ENCODE measurements at regions not wholly inside any gene's neighbourhood (a gene's known extent, or its start where the extent isn't known, plus 50 kb on each side); places are given as distances from the start of the nearest gene placed in this dataset.

- in situ Hi-C loops (cut with MboI; ENCODE audit: low sequenced_read_pairs) = loop anchor here (10.0 kb wide), 1 partner anchor 146 kb away; the partner anchor contains the start of gene ID2
Measured at GRCh38 chr2:8538931-8539621, 142.8 kb upstream of the ID2 start.

- in situ Hi-C loops (cut with MboI; ENCODE audit: low sequenced_read_pairs) = loop anchor here (10.0 kb wide), 1 partner anchor 145 kb away; the partner anchor contains the start of gene ID2
Measured at GRCh38 chr2:8539743-8540551, 141.9 kb upstream of the ID2 start.

DNA sequence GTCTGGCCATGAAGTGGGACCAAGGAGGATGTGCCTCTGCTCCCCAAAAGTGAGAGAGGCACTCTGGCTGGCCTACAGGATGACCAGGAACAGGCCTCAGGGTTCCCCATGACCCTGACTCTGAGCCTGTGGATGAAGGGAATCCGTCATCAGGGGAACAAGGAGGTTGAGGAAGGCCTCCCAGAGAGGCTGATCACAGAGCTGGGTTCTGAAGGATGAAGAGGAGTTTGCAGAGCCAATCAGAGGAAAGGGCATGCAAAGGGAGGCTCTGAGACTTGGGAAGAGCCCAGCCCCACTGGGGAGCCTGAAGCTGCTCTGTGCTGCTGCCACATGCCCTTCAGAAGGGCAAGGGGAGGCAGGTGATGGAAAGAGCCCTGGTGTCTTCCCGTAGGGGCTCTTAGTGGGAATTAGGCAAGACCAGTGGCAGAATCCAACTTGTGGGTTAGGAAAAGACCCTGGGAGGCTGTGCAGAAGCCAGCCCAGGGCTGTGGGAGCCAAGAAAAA, 141.3 kb upstream of the ID2 start:
- in situ Hi-C loops (cut with MboI; ENCODE audit: low sequenced_read_pairs) = no loop called here

GRCh38 chr2:8541223-8541622, 140.6 kb upstream of the ID2 start:
- in situ Hi-C loops (cut with MboI; ENCODE audit: low sequenced_read_pairs) = no loop called here

- in situ Hi-C loops (cut with MboI; ENCODE audit: low sequenced_read_pairs) = no loop called here
Measured at GRCh38 chr2:8541636-8542035, 140.2 kb upstream of the ID2 start.

- in situ Hi-C loops (cut with MboI; ENCODE audit: low sequenced_read_pairs) = no loop called here
Measured at GRCh38 chr2:8542381-8543059, 139.3 kb upstream of the ID2 start.

GRCh38 chr2:8543060-8543382, 138.8 kb upstream of the ID2 start:
- in situ Hi-C loops (cut with MboI; ENCODE audit: low sequenced_read_pairs) = no loop called here

GRCh38 chr2:8543383-8544170, 138.3 kb upstream of the ID2 start:
- in situ Hi-C loops (cut with MboI; ENCODE audit: low sequenced_read_pairs) = no loop called here

DNA sequence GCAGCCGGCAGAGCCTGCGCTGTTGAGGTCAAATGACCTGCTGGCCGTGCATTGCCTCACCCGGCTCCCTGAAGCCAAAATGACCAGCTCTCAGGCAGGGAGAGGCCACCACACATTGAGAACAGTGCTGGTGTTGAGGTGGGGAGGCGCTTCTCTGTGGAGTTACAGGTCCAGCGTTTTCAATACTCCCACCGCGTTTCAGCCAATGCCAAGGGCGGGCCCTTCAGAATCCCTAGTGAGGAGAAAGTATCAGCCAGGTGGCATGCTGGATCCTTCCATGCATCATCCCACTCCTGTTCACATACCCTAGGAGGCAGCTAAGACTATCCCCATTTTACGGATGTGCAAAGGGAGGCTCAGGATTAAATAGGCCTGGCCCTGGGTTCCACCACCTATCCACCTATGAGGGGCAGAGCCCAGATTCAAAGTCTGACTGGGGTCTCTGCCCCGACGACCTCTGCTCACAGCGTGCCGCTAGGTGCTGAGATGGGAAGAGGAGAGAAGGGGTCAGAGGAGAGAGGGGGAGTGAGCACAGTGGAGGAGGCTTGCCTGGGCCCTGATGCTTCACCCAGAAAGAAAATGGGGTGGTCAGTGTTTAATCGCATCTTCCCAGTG, 137.6 kb upstream of the ID2 start:
- in situ Hi-C loops (cut with MboI; ENCODE audit: low sequenced_read_pairs) = no loop called here

DNA sequence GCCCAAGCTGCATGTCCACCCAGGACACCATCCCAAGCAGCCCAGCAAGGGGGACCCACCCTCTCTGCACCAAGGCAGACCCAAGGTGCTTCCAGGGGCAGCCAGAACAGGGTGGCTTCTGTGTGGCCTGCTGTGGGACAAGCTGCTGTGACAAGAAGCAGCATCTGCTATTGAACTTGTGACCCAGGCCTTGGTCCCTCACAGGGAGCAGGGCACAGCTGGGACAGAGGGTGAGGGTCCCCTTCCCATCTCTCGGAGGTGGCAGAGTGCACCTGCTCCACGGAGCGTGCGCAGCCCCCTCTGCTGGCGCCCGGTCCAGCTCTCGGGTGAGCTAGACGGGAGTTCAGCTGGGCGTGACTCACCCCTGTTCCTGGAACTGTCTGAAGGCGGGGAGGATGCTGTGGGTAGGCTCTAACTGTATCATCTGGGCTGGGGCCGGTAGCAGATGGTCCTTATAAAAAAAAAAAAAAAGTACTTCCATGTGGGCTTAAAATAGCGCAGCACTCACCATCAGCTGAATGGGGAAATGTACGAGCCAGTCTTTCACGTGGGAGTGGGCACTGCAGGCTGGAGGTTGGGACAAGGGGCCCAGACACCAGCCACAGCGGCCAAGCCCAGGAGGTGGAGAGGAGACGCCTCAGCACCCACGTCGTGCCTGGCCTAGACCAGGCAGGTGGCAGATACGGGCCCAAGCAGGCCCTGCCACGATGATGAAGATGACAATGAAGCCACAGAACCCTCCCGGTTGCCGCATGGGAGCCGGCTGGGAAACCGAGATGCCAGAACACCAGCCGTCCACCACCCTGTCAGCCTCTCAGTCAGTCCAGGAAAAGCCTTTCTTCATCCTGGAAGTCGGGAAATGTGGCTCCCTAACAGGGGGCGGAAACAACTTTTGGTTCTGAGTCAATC, 136.8 kb upstream of the ID2 start:
- in situ Hi-C loops (cut with MboI; ENCODE audit: low sequenced_read_pairs) = no loop called here

DNA sequence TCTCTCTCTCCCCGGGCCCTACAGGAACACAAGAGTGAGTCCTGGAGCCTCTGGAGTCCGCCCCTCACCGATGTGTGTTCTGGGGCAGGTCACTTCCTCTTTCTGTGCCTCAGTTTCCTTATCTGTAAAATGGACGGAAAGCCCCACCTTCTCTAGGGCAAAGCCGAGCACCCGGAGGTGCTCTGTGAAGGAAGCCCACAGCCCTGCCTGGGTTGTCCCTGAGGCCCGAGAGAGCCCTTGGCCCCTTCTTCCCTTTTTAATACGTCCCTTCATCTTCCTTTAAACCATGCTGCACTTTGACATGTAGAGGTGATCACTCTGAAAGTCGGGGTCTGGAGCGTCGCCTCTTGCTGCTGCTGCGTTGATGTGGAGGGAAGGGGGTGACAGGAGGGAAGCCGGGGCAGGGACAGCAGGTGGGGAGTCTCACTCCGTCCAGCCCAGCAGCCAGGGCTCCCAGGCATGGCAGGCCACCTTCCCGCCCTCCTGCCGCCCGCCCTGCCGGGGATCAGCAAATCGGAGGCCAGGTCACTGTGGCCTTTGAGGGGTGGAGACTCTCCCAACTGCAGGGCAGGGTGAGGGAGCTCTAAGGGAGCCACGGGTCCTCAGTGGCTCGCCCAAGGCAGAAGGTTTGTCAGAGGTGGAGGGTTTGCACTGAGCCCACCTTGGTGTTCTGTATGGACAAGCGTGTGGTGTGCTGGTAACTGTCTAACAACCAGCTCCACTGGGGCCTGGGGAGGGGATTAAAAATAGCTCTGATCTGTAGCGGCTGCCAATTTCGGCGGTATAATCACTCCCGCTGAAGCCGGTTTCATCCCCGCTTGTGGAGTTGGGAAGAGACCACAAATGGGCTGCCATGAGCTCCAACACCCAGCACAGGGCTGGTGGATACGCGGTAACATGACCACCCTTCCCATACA, 135.9 kb upstream of the ID2 start:
- in situ Hi-C loops (cut with MboI; ENCODE audit: low sequenced_read_pairs) = no loop called here

DNA sequence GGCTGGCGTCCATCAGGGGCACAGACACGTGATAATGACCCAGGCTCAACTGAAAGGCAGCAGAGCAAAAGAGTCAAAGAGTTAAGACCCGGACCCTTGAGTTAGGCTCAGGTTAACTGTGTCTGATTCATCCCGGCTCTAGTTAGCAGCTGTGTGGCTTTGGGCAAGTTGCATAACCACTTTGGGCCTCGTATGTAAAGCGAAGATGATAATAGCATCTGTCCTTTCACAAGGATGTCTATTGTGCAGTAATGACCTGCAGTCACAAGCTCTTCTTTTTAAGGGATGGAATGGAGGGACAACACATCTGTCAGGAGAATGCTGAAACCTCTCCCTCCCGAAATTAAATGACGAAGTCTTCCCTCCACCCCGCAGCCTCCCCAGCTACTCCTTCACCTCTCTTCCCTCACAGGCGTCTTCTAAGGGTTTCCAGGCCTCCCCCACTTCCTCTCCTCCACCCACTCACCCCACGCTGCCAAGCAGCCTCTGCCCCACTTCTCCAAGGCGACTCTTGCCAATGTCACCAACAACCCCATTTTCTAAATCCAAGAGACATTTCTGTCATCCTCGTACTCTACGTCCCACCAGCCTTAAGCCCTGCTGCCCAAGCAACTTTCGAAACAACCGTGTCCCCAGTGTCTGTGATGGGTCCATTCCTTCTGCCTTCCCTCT, 135.1 kb upstream of the ID2 start:
- in situ Hi-C loops (cut with MboI; ENCODE audit: low sequenced_read_pairs) = no loop called here

DNA sequence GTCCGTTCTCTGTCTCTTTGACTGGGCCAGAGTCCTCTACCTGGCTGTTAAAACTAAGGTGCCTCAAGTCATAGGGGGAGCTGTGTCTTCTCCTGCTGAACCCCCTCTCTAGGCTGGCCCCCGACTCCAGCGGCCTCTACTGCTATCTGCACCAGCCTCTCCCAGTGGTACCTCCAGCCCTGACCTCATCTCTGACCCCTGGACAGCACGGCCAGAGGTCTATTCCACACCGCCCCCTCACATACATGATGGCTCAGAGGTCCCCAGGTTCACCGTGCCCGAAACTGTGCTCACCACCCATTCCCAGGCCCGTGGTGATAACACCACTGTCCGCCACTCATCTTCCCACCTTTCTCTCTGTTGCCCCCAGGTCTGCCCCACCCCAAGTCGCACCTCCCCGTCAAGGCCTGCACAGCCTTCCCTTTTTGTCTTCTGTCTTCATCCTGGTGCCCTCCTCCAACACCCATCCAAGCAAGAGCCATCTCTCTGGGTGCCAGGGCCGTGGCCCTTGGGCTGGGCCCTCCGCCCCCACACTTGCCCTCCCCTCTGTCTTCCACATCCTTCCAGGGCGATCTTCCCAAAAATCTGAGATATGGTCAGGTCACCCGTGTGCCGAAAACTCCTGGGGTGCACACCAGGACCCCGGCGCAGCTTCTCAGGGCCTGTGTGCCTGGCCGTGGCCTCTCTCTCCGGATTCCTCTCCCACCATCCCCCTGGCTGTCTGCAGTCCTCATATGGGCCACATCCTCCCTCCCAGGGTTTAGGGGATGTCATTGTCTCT, 134.4 kb upstream of the ID2 start:
- in situ Hi-C loops (cut with MboI; ENCODE audit: low sequenced_read_pairs) = no loop called here

DNA sequence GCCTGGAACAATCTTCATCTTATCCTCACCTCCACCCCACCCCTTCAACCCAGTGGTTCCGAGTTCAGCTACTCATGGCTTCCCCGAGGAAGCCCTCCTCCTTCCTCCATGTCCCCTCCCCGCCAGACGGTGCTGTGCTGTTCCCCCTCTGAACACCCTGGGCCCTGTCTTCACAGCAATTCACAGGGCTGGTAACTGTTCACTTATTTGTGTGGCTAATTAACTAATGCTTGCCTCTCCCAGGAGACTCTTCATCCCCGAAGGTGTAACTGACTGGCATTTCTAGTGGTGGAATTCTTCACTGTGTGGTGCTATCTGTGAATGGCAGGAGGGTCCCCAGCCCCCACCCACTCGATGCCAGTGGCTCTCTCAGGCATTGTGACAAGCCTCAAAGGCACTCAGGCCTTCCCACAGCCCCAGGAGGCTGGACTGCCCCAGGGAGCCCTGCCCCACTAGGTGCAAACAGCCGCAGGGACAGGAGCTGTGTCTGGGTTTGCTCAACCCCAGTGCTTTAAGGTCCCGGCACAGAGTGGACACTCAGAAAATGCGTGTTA, 133.7 kb upstream of the ID2 start:
- in situ Hi-C loops (cut with MboI; ENCODE audit: low sequenced_read_pairs) = no loop called here

GRCh38 chr2:8548619-8549150, 133.2 kb upstream of the ID2 start:
- in situ Hi-C loops (cut with MboI; ENCODE audit: low sequenced_read_pairs) = no loop called here

- in situ Hi-C loops (cut with MboI; ENCODE audit: low sequenced_read_pairs) = no loop called here
Measured at GRCh38 chr2:8549273-8549922, 132.5 kb upstream of the ID2 start.

Measured in HL-60/S4 treated with phorbol 12-myristate 13-acetate at 8.2 ng/mL for 4 days and 3 days (cell line).